SK-N-MC (cell line): ENCODE measurements at regions not wholly inside any gene's neighbourhood (a gene's known extent, or its start where the extent isn't known, plus 50 kb on each side); places are given as distances from the start of the nearest gene placed in this dataset.

Experiments
- EZH2 ChIP-seq: fragments of 200-600 bp; sonication (generic); IDR thresholded peaks from one replicate; pipeline ENCODE4 v1.6.1; 2017; ENCODE audit warnings: antibody characterized with exemption
- FOXP2 ChIP-seq: optimal IDR thresholded peaks from 2 replicates; pipeline ENCODE3; 2011; ENCODE audit warnings: mild to moderate bottlenecking, moderate library complexity; ENCODE audit not compliant: insufficient read depth; ENCODE audit errors: extremely low read length, control extremely low read depth
- POLR2AphosphoS5 ChIP-seq: IDR thresholded peaks from 2 replicates; pipeline ENCODE4 v1.6.1; 2012; ENCODE audit warnings: mild to moderate bottlenecking, low read depth, low read length, borderline replicate concordance

DNA sequence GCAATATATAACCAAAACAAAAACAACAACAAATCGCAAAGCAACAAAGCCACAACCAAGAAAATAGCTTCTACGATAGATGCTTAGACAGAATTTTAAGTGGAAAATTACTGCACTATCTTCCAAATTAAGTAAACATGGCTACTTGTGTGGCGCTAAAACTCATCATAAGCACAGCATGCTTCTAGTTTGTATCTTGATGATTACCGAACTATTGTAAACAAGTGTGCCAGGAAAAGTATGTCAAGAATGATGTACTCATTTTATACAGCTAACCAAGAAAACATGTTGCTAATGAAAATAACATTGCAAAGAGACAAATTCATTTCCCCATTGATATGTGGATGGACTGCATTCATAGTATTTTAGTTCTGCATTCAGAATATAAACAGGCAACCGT, 271.9 kb upstream of the GPC6 start:
- no peak for TF ChIP-seq POLR2AphosphoS5
- no peak for TF ChIP-seq EZH2
- no peak for TF ChIP-seq FOXP2
